Globus pallidus (tissue), 1 donor: ENCODE measurements at regions not wholly inside any gene's neighbourhood (a gene's known extent, or its start where the extent isn't known, plus 50 kb on each side); places are given as distances from the start of the nearest gene placed in this dataset.

Experiments used
- DNase-seq: peaks from one replicate; pipeline ENCODE4 v3.0.0-alpha.2; 2015; ENCODE audit warnings: low spot score

DNA sequence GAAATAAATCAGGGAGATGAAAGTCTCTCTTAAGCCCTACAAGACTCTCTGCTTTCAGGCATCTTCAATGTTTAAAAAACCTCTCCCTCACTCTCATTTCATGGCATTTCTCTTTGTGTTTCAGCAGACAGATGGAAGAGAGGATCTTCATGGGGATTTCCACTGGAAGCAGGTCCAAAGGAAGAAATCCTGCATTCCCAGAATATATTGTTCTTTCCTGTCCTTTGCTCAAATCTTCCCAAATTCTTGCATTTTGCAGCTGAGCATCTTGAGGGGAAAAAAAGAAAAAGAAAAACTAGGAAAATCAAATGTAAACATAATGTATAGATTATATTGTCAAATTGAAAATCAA, 382.2 kb downstream of the ENC1 start:
- DNase-seq: no peak

- DNase-seq: no peak
Measured at GRCh38 chr5:74257645-74258313, 382.7 kb downstream of the ENC1 start.

DNA sequence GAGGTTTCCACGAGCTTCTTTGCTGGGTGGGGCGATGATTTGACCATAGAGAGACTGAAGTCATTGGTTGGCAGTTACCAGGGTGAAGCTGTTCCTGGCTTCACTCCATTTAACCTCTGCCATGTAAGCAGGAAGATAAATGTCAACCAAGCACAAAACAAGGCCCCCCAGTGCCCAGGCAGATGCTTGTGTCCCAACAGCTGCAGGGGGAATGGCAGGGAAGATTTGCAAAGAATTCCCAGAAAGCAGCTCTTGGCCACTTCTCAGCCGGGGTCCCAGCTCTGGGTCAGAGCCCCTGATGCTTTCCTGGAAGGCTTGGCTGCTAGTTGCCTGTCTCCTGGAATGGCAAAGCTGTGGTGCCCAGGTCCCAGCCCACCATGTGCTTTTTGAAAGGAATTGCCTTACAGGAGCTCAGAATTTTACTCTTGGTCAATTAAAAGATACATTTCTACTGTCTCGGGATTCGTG, 383.4 kb downstream of the ENC1 start:
- DNase-seq: no peak

- DNase-seq: no peak
Measured at GRCh38 chr5:74255692-74256392, 384.7 kb downstream of the ENC1 start.

- no peak for DNase-seq
Measured at GRCh38 chr5:74254257-74254656, 386.3 kb downstream of the ENC1 start.

DNA sequence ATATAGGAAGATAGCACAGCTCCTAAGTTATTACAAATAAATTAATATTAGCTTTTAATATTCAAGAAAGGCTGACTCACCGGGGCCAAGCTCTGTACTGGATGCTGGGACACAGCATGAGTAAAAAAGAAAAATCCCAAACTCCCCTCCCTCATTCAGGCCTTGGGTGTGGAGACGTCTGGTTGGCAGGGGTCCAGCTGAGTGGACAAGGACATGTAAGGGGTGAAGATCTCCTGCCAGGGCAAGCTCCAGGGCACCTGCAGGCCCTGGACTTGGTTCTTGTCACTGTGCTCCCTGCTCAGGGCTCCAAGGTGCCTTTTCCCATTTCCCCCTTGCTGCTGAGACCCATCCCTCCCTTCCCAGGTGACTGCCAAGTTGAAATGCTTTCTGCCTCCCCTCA, 388.5 kb downstream of the ENC1 start:
- DNase-seq: no peak

DNA sequence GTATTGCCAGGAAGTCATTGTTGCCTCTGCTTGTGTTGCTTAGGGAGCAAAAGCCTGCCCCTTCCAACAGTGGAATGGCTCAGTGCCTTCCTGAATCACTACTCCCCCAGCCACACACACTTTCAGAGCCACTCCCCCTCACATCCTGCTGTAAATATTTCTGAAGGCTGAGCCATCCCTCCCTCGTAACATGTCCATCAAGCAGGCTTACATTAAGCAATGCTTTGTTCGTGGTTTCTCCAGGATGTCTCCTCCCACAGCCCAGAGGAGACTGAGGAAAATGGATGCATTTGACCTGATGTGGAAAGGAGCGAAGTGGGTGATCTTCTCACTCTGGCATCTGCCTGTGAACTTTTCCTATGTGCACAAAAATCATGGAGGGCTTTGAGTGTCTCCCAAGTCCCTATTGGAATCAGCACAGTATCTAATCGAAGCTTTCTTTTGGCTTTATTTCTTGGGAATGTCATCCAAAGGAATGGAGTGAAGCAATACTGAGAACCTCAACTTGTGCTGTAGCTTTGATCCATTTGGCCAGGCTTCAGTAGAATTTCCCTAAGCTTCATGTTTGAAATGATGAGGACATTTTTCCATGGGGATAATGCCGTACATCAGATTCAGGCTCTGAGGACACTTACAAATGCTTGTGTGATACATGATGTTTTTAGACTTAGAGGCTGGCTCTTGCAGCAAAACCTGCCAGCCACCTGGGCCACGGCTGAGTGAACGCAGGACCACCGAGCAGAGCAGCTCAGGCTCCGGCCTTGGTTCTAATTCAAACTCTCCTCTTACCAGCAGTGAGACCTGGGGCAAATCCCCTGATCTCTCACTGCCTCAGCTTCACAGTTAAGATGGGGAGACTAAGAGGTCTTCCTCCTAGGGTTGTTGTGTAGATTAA, 389.1 kb downstream of the ENC1 start:
- DNase-seq: no peak

DNA sequence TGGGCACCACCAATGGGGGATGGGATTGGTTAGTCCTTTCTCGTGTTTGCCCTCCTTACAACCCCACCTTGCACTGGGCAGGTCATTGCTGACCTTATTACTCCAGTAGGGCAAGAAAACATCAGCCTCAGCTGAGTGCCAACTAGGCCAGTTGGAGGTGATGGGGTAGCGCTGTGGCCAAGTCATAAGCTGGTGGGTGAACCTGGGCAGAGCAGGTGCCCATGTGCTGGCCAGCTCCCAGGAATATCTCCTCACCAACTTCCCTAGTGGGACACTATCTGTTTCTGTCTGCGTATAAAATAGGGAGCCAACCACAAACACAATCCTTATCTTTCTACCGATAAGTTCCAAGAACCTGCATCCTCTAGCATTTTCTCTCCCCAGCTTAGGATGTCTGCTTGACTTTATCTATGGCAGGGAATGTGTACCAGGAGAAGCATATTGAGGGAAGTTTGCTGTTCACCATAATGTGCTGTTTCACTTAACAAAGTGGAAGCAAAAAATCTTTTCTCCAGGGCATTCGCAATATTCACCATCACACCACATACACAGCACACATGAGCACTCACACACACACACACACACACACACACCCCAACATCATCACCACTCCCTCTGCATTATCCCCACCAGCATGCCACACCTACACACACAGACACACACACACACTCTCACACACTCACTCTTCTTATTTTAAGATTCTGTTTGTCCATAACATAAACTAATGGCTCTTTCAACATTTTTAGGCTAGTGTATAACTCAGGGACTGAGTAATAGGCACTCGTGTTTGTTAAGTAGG, 390.0 kb downstream of the ENC1 start:
- DNase-seq: no peak

DNA sequence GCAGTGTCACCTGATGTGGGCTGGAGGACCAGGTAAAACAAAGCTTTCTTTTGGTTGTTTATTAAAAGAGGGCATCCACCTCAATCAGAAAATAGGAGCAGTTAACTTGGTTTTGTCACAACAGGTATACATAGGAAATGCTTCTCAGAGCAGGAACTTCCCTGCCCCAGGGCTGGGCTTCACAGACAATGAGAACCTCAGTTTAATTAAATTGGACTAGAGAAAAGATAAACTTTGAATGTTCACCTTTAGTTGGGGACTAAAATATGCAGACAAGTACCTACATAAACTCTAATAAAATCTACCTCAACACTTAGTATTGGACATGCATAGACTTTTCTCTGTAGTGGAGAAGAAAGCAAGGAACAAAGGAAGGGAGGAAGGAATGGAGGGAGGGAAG, 392.0 kb downstream of the ENC1 start:
- DNase-seq: no peak

DNA sequence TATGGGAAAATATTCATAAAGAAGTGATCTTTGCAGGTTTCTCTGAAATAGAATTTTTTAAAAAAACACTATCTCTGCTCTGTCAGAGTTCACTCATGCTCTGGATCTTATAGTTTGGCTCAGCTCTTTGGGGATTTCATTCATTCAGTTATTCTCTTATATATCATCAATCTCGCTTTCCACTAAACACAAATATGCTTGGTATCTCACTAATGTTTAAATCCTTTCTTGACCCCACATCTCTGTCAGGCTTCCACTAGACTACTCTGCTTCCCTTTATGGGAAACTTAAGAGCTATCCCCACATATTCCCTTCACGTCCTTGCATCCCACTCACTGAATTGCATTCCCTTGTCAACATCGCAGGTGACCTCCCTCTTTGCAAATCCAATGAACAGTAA, 396.1 kb downstream of the ENC1 start:
- no peak for DNase-seq

- DNase-seq: no peak
Measured at GRCh38 chr5:74243634-74244033, 396.9 kb downstream of the ENC1 start.

DNA sequence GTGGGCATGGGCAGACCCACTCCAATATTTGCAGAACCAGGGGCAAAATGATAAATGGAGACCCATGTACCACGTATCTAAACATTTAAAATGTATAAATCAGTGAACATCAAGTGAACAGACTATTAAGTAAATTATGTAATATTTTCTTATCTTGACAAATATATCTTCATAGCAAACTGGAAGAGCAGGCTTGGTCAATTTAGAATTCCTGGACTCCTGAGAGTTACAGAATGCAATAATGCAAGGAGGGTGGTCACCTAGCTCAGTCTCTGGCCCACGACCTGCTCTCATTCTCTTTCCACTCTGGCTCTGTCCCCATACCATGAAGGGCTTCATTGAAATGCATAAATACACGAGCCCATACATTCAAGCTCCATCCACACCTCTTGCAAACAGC, 398.0 kb downstream of the ENC1 start:
- no peak for DNase-seq

GRCh38 chr5:74241751-74242140, 398.8 kb downstream of the ENC1 start:
- no peak for DNase-seq

DNA sequence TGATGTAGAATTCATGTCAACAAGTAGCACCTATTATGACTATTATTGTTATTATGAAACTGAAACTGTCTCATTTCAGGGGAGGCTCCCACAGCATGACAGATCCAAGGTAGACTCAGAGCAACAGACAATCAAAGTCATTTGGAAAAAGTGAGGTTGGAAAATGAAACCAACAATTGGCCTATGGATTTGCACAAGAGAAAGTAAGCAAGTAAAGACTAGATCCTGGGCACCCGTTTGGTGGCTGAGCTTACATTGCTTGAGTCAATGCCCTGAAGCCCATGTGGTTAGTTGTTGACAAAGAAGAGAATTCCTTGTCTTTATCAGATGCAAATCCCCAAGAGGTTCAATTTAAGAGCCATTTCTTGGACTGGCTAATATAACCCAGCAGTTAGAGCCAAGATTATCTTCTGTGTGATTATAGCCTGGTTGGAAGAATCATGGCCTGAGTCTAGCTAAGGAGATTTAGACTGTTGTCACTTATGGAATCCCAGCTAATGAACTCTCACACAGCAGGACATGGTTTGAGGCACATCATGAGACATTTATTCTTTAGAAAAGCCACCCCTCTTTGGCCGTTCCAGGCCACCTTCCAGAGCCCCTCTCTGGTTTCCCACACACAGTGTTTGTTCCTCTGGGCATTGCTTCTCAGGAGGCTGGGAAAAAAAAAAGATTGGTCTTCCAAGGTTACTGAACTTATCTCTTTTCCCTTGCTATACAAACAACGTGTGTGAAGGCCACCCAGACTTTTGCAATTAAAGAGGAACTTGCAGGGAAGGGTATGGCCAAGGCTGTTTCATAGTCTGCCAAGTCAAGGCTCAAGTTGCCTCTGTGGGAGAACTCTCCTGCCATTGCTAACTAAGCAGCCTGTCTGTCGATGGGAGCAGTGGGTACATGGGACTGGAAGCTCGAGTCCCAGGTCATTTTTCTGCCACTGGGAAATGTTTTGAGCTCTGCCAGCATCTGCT, 399.5 kb downstream of the ENC1 start:
- no peak for DNase-seq

GRCh38 chr5:74239261-74239660, 401.3 kb downstream of the ENC1 start:
- DNase-seq: peak; percentile 47

GRCh38 chr5:74237571-74238145, 402.9 kb downstream of the ENC1 start:
- DNase-seq: no peak

DNA sequence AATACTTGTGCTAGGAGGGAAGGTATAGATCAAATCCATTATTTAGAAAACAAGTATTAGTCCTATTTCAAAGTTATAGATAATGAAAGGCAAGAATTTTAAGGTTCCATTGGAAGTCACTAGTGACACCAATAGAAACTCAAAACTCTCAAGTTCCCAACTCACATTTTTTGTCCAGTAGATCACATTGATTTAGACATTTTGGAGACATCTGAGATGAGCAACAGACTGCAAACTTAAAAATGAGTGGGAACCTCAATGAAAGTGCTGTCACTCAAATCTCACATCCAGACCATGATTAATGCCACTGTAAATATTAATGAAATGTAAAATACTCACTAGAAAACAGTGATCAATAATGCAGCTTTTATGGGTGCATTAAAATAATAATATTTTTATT, 405.0 kb downstream of the ENC1 start:
- no peak for DNase-seq

DNA sequence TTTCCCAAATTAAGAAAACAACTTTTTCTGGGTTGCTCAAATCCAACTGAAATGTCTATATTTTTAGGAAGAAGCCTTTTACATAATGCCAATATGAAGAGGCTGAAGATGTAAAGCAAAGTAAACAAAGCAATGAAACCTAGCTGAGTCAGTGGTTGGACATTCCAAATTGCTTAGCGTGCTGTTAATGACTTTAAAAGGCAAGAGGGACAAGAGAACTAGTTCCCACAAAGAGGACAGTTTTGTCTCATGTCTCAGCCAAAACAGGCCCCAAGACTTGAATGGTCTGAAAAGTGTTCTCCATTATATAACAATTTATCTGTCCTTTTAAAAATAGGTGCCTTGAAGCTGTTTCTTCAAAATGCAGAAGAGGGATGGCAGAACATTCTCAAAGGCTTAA, 407.0 kb downstream of the ENC1 start:
- DNase-seq: no peak

- no peak for DNase-seq
Measured at GRCh38 chr5:74233091-74233490, 407.4 kb downstream of the ENC1 start.

DNA sequence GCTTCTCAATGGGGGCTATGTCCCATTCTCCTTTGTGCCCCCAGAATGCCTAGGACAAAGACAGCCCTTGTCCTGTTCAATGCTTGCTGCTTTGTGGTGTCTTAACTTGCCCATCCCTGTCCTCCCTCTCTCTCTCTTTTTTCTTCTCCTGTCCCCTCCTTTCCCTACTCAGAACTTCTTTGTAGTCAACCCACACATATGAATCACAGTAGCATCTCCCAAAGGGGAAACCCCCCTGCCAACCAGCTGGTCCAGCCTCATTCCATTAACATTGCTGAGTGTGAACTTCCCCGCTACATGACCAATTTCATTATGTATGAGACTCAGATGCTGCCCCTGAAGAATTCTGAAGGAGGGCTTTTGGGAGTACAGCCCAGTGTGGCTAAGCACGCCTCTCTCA, 408.3 kb downstream of the ENC1 start:
- DNase-seq: no peak

GRCh38 chr5:74231697-74232096, 408.8 kb downstream of the ENC1 start:
- DNase-seq: no peak
